ENCODE measurements at regions not wholly inside any gene's neighbourhood (a gene's known extent, or its start where the extent isn't known, plus 50 kb on each side); places are given as distances from the start of the nearest gene placed in this dataset.
"Not testable (repeated sequence)": the region's sequence is repeated elsewhere in the genome, so short reads cannot be mapped to it uniquely, and the experiment has no call there.

DNA sequence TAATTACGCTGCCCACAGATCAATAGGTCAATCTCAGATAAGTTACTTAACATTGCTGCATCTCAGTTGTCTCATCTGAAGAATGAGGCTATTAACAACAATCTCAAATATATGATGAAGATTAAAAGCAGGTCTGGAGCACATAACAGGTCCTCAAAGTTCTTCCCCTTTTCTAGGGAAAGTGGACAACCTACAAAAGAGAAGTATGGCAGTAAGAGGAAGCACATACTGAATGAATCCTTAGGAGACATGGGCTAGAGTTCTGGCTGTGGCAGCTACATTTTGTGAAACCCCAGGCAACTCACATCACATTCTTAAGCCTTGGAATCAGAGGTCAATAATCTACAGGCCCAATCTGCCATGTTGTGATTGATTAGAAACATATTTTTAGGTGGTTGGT is 180.6 kb downstream of the PCTP start:
- no peak for DNase-seq (ENCODE audit: low spot score)
- H3K4me3 ChIP-seq, result no peak overlapping the region
- no peak overlapping the region for H3K27ac ChIP-seq
- TF ChIP-seq, protein P1, sequence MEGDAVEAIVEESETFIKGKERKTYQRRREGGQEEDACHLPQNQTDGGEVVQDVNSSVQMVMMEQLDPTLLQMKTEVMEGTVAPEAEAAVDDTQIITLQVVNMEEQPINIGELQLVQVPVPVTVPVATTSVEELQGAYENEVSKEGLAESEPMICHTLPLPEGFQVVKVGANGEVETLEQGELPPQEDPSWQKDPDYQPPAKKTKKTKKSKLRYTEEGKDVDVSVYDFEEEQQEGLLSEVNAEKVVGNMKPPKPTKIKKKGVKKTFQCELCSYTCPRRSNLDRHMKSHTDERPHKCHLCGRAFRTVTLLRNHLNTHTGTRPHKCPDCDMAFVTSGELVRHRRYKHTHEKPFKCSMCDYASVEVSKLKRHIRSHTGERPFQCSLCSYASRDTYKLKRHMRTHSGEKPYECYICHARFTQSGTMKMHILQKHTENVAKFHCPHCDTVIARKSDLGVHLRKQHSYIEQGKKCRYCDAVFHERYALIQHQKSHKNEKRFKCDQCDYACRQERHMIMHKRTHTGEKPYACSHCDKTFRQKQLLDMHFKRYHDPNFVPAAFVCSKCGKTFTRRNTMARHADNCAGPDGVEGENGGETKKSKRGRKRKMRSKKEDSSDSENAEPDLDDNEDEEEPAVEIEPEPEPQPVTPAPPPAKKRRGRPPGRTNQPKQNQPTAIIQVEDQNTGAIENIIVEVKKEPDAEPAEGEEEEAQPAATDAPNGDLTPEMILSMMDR (IDR thresholded peaks at IDR 0.05), result no peak

DNA sequence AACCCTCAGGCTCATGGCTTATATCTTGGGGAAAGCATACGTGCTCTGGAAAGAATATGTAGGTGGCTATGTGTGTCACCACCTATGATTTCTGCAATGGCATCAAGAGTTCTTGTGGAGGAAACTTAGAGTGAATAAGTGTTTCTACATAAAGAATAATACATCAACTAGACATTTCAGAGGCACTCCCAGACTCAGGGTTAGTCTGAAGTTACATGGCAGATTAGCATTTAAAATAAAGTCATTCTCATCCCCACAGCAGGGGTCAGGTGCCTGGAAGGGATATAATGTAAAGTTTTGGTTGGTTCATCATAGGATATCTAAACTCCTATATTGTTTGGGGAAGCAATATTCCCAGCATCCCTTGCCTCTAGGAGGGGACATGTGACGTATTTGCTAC is 182.1 kb downstream of the PCTP start:
- H3K27ac ChIP-seq, result no peak overlapping the region
- TF ChIP-seq, protein P1 (IDR thresholded peaks at IDR 0.05), result no peak
- no peak for DNase-seq (ENCODE audit: low spot score)
- H3K4me3 ChIP-seq, result no peak overlapping the region

DNA sequence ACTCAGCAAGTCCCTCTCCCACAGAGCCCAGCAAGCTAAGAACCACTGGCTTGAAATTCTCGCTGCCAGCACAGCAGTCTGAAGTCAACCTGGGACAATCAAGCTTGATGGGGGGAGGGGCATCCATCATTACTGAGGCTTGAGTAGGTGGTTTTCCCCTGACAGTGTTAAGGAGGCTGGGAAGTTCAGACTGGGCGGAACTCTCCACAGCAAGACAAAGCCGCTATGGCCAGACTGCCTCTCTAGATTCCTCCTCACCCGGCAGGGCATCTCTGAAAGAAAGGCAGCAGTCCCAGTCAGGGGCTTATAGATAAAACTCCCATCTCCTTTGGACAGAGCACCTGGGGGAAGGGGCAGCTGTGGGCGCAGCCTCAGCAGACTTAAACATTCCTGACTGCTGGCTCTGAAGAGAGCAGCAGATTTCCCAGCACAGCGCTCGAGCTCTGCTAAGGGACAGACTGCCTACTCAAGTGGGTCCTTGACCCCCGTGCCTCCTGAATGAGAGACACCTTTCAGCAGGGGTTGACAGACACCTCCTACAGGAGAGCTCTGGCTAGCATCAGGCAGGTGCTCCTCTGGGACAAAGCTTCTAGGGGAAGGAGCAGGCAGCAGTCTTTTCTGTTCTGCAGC is 188.4 kb downstream of the PCTP start:
- not testable (repeated sequence) for H3K27ac ChIP-seq; H3K4me3 ChIP-seq; DNase-seq (ENCODE audit: low spot score)

DNA sequence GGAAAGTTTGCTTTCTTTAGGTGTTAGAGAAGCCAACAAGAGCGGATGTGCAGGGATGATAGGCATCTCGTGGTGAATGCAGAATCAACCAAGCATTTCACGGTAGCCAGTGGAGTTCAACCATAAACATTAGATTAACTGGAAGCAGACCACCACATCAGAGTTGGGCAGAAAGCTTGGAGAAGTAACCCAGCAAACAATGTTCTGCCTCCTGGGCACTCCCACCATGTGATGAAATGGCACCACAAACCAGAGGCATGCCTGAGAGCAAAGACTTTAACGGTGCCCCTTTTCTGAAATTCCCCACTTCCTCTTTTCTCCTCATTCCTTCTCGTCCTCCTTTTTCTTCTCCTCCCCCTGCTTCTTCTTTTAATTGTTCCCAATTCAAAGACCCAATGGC is 193.5 kb upstream of the ANKFN1 start:
- Histone ChIP-seq H3K4me3 (no peak overlapping the region), H3K27ac (no peak overlapping the region)
- no peak for DNase-seq (ENCODE audit: low spot score)
- TF ChIP-seq, protein P1 (IDR thresholded peaks at IDR 0.05), result no peak

DNA sequence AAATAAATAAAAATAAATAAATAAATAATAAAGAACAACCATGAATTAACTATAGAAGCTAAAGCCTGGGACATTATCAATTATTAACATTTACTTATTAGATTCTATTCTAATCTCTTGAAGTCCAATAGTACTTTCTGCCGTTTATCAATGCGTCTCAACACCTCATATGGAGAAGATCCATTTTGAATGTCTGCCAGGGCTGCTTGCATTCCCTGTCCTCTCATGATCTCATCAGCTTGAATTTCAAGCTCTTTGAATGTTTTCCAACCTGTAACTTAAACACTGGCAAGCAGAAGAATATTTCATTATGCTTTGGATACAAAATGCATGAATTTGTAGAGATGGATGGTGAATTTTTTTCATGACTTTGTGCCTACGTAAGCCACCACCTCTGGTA is 191.9 kb upstream of the ANKFN1 start:
- Histone ChIP-seq H3K27ac (no peak overlapping the region), H3K4me3 (no peak overlapping the region)
- TF ChIP-seq, protein P1 (IDR thresholded peaks at IDR 0.05), result no peak
- no peak for DNase-seq (ENCODE audit: low spot score)

DNA sequence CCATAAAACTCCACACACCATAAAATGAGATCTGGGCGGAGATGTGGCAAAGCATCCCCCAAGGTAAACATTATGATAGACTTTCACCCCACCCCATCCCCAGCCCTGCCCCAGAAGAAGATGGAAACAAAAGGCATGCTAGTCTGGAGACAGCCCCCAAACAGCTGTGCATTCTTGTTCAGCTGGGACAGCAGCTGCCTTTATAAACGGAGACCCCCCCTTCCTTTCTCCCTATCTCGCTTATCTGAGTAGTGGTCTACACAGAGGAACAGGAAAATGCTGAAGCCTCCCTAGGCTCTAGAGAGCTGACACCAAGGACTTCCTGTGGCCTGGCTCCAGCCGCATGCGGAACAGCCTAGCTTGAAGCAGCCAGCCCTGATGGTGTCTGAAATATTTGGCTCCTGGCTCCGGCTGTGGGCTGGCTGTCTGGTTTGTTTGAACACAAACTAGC is 190.3 kb upstream of the ANKFN1 start:
- DNase-seq (ENCODE audit: low spot score), result no peak
- Histone ChIP-seq H3K27ac (no peak overlapping the region), H3K4me3 (no peak overlapping the region)
- TF ChIP-seq, protein P1 (IDR thresholded peaks at IDR 0.05), result no peak

DNA sequence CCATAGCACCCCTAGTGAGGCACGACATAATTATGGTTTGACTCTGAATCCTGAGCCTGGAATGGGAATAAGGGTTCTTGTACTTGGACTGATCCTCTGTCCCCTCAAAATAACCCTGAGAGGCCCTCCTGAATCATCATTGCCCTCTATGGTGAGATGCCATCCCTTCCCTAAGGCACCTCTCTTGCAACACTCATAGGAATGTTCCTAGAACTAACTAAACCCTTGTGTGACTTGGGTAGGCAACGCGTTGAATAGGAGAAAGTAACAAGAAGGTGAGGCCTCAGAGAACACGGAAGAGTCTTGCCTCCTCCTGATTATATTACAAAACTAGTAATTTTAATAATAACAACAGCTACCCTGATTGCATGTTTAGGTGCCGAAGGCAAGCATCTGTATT is 189.1 kb upstream of the ANKFN1 start:
- DNase-seq (ENCODE audit: low spot score), result no peak
- Histone ChIP-seq H3K4me3 (no peak overlapping the region), H3K27ac (no peak overlapping the region)
- TF ChIP-seq, protein P1 (IDR thresholded peaks at IDR 0.05), result no peak

All from coronary artery (tissue), 2 donors.